HEK293T (cell line): ENCODE measurements at regions not wholly inside any gene's neighbourhood (a gene's known extent, or its start where the extent isn't known, plus 50 kb on each side); places are given as distances from the start of the nearest gene placed in this dataset.

Source experiments
- FOXA1 ChIP-seq: fragments of 450-650 bp; IDR thresholded peaks from 2 replicates; pipeline ENCODE4 v1.6.1; 2016; ENCODE audit warnings: mild to moderate bottlenecking
- FOXK2 ChIP-seq: fragments of 450-650 bp; IDR thresholded peaks from 2 replicates; pipeline ENCODE4 v1.6.1; 2016; ENCODE audit warnings: mild to moderate bottlenecking
- FOXM1 ChIP-seq: fragments of 450-650 bp; IDR thresholded peaks from 2 replicates; pipeline ENCODE4 v1.6.1; 2017; ENCODE audit warnings: mild to moderate bottlenecking, borderline replicate concordance
- L3MBTL2 ChIP-seq: fragments of 450-650 bp; conservative IDR thresholded peaks from 2 replicates; pipeline ENCODE4 v1.6.1; 2016; ENCODE audit warnings: mild to moderate bottlenecking
- LEF1 ChIP-seq: fragments of 450-650 bp; IDR thresholded peaks from 2 replicates; pipeline ENCODE4 v1.6.1; 2017; ENCODE audit warnings: mild to moderate bottlenecking, borderline replicate concordance
- PKNOX1 ChIP-seq: fragments of 450-650 bp; IDR thresholded peaks from 2 replicates; pipeline ENCODE4 v1.6.1; 2016
- SP1 ChIP-seq: fragments of 450-650 bp; IDR thresholded peaks from 2 replicates; pipeline ENCODE4 v1.6.1; 2017
- TARDBP ChIP-seq: fragments of 450-650 bp; IDR thresholded peaks from 2 replicates; pipeline ENCODE4 v1.6.1; 2016

DNA sequence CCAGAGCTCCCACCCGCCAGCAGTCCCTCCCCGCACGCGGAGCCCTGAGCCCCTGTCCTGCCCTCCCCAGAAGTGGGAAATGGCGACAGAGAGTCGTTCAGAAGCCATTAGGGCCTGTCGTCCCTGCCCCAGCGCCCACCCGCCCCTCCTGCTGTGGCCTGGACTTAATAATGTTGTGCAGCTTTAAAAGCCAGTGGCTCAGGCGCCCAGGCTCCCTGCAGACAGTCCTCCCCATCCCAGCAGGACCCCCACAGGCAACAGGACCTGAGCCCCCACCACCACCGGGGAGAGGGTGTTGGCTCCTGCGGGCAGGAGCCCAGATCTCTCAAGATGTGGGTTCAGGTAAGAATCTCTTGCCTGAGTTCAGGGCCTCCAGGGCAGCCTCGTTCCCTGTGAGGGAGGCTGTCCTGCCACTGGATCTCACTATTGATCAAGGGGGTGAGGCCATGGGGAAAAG lies 125.3 kb upstream of the RUNX3 start:
- TF ChIP-seq PKNOX1 (no peak), FOXK2 (no peak), LEF1 (no peak), SP1 (no peak), L3MBTL2 (no peak), FOXA1 (no peak), TARDBP (no peak), FOXM1 (no peak)
